CD4-positive, alpha-beta T cell (primary cell): ENCODE measurements at regions not wholly inside any gene's neighbourhood (a gene's known extent, or its start where the extent isn't known, plus 50 kb on each side); places are given as distances from the start of the nearest gene placed in this dataset.
A peak's percentile ranks its signal among the peaks of the same experiment; 100 is the strongest.

Source experiments
- ATAC-seq: fragments of 200-7000 bp; cut with Tn5 transposase; one replicate; pipeline ENCODE4 v1.10.0; 2022; ENCODE audit warnings: mild to moderate bottlenecking; ENCODE audit not compliant: poor library complexity
- CTCF ChIA-PET: fragments of 350-600 bp; sonication (Branson Sonifier 250); formaldehyde crosslinking; loops from one replicate; lab custom pipeline; 2021; ENCODE audit warnings: antibody characterized with exemption, inconsistent platforms; lab: Charles Lee
- POLR2A ChIA-PET: fragments of 350-600 bp; sonication (Branson Sonifier 250); formaldehyde crosslinking; loops from one replicate; lab custom pipeline; 2021; ENCODE audit warnings: antibody characterized with exemption, inconsistent platforms; lab: Charles Lee
- DNase-seq, 14 experiments: peaks; one replicate each; pipeline ENCODE4 v3.0.0-alpha.2; 2013 to 2020; ENCODE audit warnings: mixed read lengths in 2 of 14
- H3K27ac ChIP-seq, 2 donors: one replicate each; pipeline versions ENCODE4 v1.5.1 to v1.7.0; 2013; ENCODE audit warnings: low read length in 2 of 2, low read depth in 1 of 2, mild to moderate bottlenecking in 1 of 2
- H3K27me3 ChIP-seq, 2 experiments: 1 replicate in 1 of 2; 2 replicates in 1 of 2; pipeline versions ENCODE4 v1.6.1 to v1.7.0; 2013; ENCODE audit warnings: low read length in 2 of 2, control low read depth in 1 of 2, mild to moderate bottlenecking in 1 of 2, moderate library complexity in 1 of 2; ENCODE audit not compliant: insufficient read depth in 2 of 2, control insufficient read depth in 1 of 2
- H3K36me3 ChIP-seq: one replicate; pipeline ENCODE4 v1.6.1; 2013; ENCODE audit warnings: low read length, control low read depth; ENCODE audit not compliant: insufficient read depth
- H3K4me1 ChIP-seq: one replicate; pipeline ENCODE4 v1.6.1; 2013; ENCODE audit warnings: low read length, control low read depth; ENCODE audit not compliant: insufficient read depth
- H3K4me3 ChIP-seq: one replicate; pipeline ENCODE4 v1.5.1; 2013; ENCODE audit warnings: mild to moderate bottlenecking, low read length, moderate library complexity
- H3K9me3 ChIP-seq, 2 experiments: 1 replicate in 1 of 2; 2 replicates in 1 of 2; pipeline versions ENCODE4 v1.6.1 to v1.7.0; 2013; ENCODE audit warnings: low read length in 2 of 2, mild to moderate bottlenecking in 2 of 2, control low read depth in 1 of 2, moderate library complexity in 1 of 2; ENCODE audit not compliant: control insufficient read depth in 1 of 2, insufficient read depth in 1 of 2
- H3K27ac Mint-ChIP-seq: one replicate; pipeline ENCODE4 v1.8.0; 2020; ENCODE audit warnings: mixed read lengths
- H3K27me3 Mint-ChIP-seq: one replicate; pipeline ENCODE4 v1.8.0; 2021; ENCODE audit warnings: mixed read lengths
- H3K36me3 Mint-ChIP-seq: one replicate; pipeline ENCODE4 v1.8.0; 2021; ENCODE audit warnings: low read depth, mixed read lengths
- H3K4me1 Mint-ChIP-seq: one replicate; pipeline ENCODE4 v1.8.0; 2021; ENCODE audit warnings: low read depth, mixed read lengths
- H3K4me3 Mint-ChIP-seq: one replicate; pipeline ENCODE4 v1.8.0; 2020; ENCODE audit warnings: mild to moderate bottlenecking, mixed read lengths
- H3K9me3 Mint-ChIP-seq: one replicate; pipeline ENCODE4 v1.8.0; 2020; ENCODE audit warnings: mixed read lengths
- intact Hi-C, 2 experiments: fragments of 100-400 bp; cut with DNase I in 1 of 2; cut with micrococcal nuclease in 1 of 2; formaldehyde crosslinking; loops; one replicate each; pipeline versions ENCODE4 v1.15.1 to v1.9.0; 2023 to 2025; cut with DNase I, micrococcal nuclease
- TF ChIP-seq, protein P1 (sequence below): fragments of 200-600 bp; IDR thresholded peaks from one replicate; pipeline ENCODE4 v1.8.0; 2022; ENCODE audit warnings: antibody characterized with exemption, mild to moderate bottlenecking

DNA sequence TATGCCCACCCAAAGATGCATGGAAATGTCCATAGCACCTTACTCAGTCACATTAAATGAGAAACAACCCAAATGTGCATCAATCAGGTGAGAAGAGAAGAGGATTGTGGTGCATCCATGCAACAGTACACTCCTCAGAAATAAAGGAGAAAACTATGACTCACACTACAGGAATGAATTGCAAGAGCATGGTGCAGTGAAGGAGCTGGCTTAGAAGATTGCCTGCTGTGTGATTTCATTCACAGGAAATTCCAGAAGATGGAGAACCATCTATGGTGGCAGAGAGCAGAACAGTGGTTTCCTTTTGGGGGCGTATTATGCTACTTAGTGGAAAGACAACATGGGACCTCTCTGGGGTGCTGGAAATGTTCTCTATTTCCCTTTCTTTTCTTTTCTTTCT lies 278.6 kb upstream of the AJAP1 start:
- TF ChIP-seq, protein P1, sequence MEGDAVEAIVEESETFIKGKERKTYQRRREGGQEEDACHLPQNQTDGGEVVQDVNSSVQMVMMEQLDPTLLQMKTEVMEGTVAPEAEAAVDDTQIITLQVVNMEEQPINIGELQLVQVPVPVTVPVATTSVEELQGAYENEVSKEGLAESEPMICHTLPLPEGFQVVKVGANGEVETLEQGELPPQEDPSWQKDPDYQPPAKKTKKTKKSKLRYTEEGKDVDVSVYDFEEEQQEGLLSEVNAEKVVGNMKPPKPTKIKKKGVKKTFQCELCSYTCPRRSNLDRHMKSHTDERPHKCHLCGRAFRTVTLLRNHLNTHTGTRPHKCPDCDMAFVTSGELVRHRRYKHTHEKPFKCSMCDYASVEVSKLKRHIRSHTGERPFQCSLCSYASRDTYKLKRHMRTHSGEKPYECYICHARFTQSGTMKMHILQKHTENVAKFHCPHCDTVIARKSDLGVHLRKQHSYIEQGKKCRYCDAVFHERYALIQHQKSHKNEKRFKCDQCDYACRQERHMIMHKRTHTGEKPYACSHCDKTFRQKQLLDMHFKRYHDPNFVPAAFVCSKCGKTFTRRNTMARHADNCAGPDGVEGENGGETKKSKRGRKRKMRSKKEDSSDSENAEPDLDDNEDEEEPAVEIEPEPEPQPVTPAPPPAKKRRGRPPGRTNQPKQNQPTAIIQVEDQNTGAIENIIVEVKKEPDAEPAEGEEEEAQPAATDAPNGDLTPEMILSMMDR, result no peak
- ChIA-PET POLR2A (no interaction called here), CTCF (no interaction called here)
- no peaks in the 10 kb centered on the region for H3K4me1 ChIP-seq
- no peak overlapping the region for H3K4me3 ChIP-seq
- Mint-ChIP-seq H3K9me3 (no peaks in the 10 kb centered on the region), H3K36me3 (no peaks in the 10 kb centered on the region), H3K4me3 (no peak overlapping the region), H3K4me1 (no peaks in the 10 kb centered on the region), H3K27me3 (peaks cover 5% of the 10 kb centered on the region), H3K27ac (no peak overlapping the region)
- ATAC-seq (no peak), DNase-seq (no peak)
- intact Hi-C loops, result no loop called here
- no peaks in the 10 kb centered on the region for H3K36me3 ChIP-seq
- peaks cover 0 to 3% of the 10 kb centered on the region in 2 experiments for H3K27me3 ChIP-seq
- no peak overlapping the region for H3K27ac ChIP-seq
- no peaks in the 10 kb centered on the region for H3K9me3 ChIP-seq

DNA sequence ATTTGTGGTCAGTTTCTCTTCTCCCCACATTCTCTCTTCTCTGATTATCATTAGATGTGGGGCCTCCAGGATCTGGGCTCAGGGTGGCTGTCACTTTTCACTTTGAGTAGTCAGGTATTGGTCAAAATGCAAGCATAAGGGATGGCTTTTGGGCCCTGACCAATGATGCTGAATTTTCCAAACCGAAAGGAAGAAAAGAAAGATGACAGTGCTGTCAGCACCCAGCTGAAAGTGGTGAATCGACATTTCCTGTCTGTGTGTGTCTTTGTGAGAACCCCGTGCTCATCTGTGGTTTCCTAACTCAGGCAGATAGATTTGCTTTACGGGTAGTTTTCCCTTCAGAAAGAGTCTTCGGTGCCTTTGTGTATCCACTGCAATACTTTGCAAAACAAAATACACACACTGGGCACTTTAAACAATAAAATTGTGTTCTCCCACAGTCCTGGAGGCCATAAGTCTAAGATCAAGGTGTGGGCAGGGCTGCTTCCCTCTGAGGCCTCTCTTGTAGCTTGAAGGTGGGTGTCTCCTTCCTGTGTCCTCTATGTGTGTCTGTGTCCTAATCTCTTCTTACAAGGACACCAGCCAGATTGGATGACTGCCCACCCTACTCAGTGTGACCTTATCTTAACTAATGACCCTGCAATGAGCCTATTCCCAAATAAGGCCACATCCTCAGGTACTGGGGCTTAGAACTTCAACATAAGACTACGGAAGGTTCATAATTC lies 274.8 kb upstream of the AJAP1 start:
- Histone ChIP-seq H3K4me1 (no peaks in the 10 kb centered on the region), H3K4me3 (no peak overlapping the region), H3K27ac (no peak overlapping the region), H3K9me3 (peaks cover 7 to 12% of the 10 kb centered on the region in 2 experiments), H3K36me3 (no peaks in the 10 kb centered on the region), H3K27me3 (peaks cover 0 to 6% of the 10 kb centered on the region in 2 experiments)
- intact Hi-C loops, result no loop called here
- Mint-ChIP-seq H3K9me3 (peaks cover 13% of the 10 kb centered on the region), H3K27me3 (peaks cover 9% of the 10 kb centered on the region), H3K4me3 (no peak overlapping the region), H3K27ac (no peak overlapping the region), H3K4me1 (no peaks in the 10 kb centered on the region), H3K36me3 (no peaks in the 10 kb centered on the region)
- DNase-seq (peak in 1 of 14 experiments; percentile 32), ATAC-seq (no peak)
- ChIA-PET CTCF (no interaction called here), POLR2A (no interaction called here)
- TF ChIP-seq, protein P1, result no peak

DNA sequence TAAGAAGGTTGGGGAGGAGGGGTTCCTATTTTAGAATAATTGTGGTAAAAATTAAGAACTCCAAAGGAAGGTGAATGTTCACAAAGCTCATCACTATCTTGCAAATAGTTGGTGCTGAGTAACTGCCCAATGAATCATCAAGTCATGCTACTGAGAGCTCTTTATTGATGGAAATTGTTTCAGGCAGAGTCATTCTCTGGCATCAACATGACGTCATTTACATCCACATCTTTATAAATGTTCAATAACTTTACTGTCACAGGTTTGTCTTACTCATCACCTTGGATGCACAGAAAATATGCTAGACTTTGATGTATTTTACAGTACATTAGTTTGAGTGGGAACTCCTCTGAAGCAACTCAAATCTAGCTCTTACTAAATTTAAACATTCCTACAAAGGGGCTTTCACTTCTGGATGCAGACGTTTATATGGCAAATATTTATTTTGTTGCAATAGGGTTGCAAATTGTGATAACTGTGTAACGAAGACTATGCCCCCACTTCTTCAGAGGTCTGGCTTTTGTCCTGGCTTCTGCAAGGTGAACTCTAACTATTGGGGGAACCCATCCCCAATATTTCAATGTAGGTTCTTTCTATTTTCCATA lies 273.7 kb upstream of the AJAP1 start:
- no peak for DNase-seq
- H3K27me3 Mint-ChIP-seq, result peaks cover 7% of the 10 kb centered on the region
- ChIA-PET CTCF (no interaction called here), POLR2A (no interaction called here)
- peaks cover 0 to 6% of the 10 kb centered on the region in 2 experiments for H3K27me3 ChIP-seq
- no peaks in the 10 kb centered on the region for H3K36me3 ChIP-seq
- H3K9me3 ChIP-seq, result peaks cover 10 to 12% of the 10 kb centered on the region in 2 experiments
- H3K27ac ChIP-seq, result no peak overlapping the region
- H3K4me1 Mint-ChIP-seq, result no peaks in the 10 kb centered on the region
- H3K27ac Mint-ChIP-seq, result no peak overlapping the region
- TF ChIP-seq, protein P1, result no peak
- no peak for ATAC-seq
- H3K36me3 Mint-ChIP-seq, result no peaks in the 10 kb centered on the region
- H3K4me1 ChIP-seq, result no peaks in the 10 kb centered on the region
- intact Hi-C loops, result no loop called here
- no peak overlapping the region for H3K4me3 ChIP-seq
- no peak overlapping the region for H3K4me3 Mint-ChIP-seq
- H3K9me3 Mint-ChIP-seq, result peaks cover 13% of the 10 kb centered on the region
